GM18519 (cell line): ENCODE measurements at regions not wholly inside any gene's neighbourhood (a gene's known extent, or its start where the extent isn't known, plus 50 kb on each side); places are given as distances from the start of the nearest gene placed in this dataset.
"Not testable (repeated sequence)": the region's sequence is repeated elsewhere in the genome, so short reads cannot be mapped to it uniquely, and the experiment has no call there.

Experiments
- ATAC-seq: cut with Tn5 transposase; IDR thresholded peaks from one replicate; pipeline ENCODE4 v1.9.1; 2021; ENCODE audit warnings: mild to moderate bottlenecking, moderate library complexity; ENCODE audit not compliant: unreplicated experiment, low FRiP score

DNA sequence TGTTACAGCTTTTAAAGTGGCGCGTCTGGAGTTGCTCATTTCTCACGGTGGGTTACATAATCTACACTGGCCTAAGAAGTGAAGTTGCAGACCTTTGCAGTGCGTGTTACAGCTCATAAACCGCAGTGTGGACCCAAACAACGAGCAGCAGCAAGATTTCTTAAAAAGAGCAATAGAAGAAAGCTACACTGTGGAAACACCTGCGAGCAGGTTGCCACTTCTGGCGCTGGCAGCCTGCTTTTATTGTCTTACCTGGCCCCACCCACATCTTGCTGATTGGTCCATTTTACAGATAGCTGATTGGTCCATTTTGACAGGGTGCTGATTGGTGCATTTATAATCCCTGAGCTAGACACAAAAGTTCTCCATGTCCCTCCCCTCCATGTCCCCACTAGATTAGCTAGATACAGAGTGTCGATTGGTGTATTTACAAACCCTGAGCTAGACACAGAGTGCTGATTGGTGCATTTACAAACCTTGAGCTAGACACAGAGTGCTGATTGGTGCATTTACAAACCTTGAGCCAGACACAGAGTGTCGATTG, 462.9 kb upstream of the JARID2 start:
- ATAC-seq, result not testable (repeated sequence)

DNA sequence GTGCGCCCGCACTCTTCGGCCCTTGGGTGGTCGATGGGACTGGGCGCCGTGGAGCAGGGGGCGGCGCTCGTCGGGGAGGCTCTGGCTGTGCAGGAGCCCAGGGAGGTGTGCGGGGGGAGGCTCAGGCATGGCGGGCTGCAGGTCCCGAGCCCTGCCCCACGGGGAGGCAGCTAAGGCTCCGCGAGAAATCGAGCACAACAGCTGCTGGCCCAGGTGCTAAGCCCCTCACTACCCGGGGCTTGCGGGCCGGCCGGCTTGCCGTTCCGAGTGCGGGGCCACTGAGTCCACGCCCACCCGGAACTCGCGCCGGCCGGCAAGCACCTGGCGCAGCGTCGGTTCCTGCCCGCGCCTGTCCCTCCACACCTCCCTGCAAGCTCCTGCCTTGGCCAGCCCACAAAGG, 462.3 kb upstream of the JARID2 start:
- no peak for ATAC-seq

DNA sequence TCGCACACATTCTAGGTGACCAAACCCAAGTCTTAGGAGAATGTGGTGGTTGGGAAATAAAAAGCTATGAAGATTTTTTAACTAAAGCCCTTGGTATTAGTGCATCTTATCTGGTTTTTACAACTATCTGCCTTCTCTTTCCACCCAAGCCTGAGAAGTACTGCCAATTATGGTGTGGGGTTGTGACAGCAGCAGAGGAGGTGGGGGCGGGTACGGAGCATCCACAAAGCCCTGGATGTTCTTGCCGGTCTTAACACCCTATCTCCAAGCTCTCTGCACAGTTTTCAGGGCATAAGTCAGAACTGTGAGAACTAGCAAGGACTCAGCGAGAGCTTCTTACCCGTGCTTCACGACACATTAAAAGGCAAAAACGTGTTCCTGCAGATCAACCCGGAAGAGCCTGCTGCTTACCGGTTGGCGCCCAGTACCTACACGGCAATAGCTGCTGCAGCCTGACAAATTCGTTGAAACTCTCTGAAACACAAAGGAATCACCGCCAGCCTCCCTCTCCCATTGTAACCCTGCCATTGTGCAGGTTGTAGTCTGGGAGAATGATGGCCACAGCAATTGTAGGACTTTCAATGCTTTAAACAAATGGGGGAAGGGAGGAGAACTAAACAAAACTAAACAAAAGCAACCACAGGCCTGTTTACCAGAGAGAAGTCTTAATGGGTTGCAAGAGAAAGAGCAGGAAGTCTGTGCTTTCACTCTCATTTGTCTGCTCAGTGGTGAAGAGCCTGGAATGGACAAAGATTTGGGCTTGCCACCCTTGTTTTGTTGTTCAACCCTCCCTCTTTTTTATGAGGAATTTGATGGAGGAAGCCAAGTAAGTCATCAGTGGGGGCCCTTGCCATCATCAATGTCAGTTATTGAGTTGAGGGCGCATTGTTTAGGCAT, 461.0 kb upstream of the JARID2 start:
- ATAC-seq, result no peak

DNA sequence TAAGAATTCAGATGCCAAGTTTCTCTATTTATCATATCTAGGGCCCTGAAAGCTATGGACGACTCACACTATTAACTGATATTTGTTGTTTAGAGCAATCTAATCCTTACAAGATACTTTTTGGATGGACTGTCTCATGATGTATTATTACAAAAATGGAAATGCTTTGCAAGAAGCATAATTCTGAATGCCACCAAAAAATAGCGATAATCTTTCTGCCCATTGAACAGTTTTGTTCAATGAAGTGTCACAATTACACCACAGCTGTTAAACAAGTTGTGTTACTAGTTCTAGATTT, 460.4 kb upstream of the JARID2 start:
- no peak for ATAC-seq

DNA sequence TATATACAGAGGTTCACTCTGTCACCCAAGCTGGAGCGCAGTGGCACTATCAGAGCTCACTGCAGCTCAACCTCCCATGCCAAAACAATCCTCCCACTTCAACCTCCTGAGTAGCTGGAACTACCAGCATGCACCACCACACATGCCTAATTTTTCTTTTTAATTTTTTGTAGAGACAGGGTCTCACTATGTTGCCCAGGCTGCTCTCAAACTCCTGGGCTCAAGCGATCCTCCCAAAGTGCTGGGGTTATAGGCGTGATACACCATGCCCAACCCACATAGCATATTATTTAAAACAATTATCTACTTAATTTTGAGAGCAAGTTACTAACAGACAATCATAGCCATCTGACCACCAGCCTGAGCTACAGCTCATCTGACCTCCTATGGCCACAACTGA, 459.9 kb upstream of the JARID2 start:
- no peak for ATAC-seq

DNA sequence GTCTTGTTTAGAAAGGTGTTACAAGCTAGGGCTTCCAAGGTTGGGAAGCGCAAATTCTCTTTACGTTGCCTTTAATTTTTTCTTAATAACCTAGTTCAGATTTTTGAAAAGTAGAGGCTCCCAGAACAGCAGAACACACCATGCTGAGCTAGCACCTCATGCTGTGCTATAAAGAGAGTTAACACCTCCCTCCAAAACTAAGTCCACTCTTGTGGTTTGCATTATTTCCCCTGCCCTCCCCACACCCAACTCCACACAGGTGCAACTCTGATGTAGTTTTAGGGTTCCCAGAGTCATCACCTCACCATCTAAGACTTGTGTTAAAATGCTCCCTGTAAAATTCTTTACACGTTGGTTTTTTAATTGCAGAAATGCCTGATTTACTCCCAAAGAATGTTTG, 459.4 kb upstream of the JARID2 start:
- no peak for ATAC-seq

DNA sequence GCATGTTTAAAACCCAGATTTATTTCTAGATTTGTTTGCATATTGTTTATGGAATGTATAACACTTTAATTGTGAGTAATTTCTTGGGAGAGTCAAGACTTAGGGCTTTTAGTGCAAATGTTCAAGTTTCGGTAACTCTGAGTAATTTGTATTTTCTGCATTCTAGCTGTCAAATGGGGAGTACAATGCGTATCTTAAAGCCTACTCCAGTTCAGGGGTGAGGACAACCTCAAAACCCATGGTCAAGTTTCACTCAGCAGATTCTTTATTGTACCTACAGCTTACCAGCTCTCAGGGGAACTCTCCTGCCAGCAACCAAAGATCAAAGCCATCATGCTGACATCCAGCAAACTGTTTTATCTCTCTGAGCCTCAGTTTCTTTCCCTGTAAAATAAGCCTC, 458.6 kb upstream of the JARID2 start:
- ATAC-seq, result no peak

DNA sequence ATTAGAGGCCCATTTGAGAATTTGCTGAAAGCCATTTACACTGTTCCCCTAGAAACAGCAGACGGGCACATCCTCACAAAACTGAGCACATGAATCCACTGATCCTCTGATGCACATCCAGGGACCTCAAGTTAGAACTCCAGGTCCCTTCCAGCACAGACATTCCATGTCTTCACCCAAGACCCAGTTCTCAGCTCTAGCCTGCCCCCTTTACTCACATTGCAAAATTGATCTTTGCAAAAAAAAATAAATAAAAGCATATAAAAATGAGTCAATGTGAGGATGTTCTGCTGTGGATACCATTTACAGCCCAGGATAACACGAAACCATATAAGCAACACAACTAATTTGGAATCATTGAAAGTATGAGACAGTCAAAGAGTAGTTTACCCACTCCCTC, 458.2 kb upstream of the JARID2 start:
- no peak for ATAC-seq

DNA sequence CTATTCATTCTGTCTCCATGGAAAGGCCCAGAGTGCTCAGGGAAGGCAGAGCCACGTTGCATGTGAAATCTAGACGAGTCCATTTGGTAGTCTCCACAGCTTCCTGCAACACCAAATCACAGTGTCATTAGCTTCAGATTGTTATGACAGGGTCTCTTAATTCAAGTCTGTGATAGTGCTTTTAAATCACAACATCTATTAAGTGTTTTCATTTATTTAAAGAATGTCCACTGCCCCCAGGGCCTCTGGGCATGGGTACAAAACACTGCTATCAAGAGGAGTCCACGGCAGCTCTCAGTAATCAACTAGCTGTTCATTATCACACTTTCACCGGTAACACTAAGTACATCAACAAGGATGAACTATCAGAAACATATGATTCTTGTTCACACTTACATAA, 455.9 kb upstream of the JARID2 start:
- ATAC-seq, result no peak

DNA sequence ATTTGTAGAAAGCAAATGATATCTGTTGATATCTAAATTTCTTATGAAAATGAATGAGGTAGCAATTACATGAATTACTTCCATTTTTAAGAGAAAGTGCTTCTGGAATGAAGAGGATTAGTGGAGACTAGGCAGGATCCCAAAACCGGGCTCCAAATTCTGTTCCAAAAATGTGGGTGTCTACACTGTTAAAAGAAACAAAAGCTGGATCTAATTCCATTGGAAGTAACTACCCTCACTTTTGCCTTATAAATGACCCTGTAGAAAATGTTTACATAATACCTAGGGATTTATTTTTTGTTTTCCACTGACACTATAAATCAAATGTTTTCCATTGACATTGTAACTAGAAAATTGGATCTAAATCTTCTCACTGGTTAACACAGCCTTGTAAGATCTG, 454.9 kb upstream of the JARID2 start:
- no peak for ATAC-seq

DNA sequence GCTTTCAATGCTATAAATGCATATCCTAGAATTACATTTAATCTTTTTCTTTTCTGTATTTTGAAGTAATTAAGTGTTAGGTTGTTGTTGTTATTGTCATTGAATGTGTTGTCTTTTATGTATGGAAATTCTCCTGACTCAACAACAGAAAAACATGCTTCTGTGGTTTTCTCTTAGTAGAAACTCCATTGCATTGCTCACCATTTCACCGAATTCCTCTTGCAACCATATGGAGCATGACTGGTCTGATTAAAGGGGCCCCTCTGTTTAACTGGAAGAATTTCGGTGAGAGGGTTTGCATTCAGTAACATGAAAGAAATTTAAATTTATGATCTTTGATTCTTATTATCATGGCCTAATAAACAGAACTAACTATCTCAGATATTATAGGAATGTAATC, 454.3 kb upstream of the JARID2 start:
- ATAC-seq, result no peak

DNA sequence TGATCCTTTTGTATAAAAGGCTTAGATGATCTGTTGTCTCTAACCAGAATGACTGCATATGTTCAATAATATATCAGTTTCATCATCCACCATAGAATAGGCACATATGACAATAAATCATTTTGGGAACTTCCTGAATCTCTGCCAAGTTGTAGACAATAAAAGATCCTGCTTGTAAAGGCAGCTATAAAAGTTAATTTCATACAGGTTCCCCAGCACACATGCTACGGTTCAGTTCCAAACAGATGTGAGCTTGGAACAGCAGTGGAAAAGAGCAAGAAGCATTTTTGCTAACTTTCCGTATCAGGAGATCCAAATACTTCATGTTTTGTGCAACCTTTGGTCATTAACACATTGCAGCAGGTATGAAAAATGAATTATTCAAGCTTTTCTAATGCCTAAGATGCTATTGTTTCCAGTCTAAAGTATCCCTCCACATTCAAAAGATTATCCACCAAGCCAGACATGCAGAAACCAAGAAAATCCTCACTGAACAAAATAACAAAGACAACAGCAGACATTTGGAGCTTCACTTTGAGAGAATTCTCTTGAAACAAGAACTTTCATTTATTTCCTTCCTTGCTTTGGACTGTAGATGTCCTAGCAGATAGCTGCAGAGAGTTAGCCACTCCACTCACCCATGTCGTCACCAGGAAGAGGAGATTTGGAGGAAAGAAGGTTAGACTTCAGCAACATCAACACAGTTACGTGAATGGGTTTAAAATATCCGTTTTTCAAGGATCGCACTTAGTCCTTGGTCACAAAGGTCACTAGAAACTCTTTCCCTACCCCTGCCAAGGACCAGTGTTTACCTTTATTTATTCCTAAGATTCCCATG, 453.5 kb upstream of the JARID2 start:
- ATAC-seq, result no peak

DNA sequence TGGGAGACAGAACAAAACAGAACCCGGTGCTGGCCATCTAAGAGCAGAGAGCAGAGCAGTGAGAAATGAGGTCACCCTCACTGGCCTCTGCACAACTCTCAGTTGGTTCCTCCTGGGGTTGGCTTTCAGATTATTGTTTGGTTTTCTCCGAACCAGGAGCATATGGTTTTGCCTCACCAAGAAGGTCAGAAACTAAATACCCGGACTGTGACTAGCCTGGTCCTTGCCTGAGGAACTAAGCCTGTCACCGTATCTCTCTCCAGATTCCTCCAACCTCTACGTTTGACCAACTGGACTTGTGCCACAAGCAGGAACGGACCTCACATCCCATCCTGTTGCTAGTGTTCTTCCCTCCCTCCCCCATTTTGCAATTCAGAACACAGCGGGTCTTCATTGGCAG, 450.4 kb upstream of the JARID2 start:
- ATAC-seq, result no peak

DNA sequence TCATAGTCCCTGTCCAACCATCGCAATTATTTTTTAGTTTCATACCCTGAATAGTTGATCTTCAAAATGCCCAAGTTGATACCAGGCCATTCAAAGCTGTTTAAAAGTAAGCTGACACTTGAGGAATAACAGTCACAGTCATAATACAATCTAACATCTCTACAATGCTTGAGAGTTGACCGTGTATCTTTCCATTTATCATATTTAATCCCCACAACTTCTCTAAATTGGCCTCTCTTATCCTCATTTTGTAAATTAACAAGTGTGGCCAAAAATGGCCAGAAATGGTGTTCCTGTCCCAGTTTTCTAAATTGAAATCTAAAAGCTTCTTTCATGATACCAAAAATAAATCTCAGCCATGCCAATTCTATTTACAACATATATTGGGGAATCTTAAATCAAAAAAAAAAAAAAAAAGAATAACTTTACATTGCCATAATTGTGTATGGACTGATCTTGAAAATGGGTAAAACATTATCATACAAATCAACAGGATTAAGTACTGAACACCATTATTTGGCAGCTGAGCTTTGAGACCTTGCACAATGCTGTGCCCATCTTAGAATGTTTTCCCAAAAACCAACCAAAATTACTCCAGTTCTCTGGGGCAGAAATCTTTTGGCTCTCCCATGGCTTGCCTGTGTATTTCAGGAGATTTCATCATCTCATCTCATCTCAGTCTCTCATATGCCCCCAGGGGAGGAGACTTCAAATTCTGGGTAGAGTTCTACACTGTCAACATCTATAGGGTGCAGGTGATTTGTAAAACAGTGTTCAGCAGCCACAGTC, 448.7 kb upstream of the JARID2 start:
- ATAC-seq, result no peak

DNA sequence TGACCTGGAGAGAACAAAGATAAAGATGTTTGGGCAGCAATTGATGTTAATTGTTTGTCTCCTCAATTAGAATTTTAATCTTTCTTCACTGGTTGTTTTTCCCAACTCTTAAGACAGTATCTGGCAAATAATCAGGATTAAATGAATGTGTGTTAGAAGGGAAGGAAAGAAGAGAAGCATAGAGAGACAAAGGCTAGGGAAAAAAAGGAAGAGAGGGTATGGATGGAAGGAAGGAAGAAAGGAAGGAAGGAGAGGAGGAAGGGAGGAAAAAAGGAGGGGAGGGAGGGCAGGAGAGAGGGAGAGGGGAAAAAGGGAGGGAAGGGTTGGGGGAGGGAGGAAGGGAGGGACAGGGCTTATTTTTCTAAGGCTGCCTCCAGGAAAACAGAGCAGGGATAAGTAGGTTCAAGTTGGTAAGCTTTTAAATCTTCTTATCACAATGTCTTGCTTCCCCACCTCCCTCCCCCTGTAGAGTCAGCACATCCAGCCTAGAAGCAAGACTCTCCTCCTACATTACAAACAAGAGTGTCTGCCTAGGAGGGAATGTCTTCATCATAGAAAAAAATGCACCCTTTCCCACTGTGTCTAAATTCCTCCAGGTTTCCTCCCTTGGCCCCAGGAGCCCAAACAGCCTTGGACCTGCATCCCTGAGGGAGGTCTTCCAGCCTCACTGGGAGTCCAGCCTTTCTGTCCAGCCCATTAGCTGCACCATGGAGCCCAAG, 447.8 kb upstream of the JARID2 start:
- no peak for ATAC-seq

DNA sequence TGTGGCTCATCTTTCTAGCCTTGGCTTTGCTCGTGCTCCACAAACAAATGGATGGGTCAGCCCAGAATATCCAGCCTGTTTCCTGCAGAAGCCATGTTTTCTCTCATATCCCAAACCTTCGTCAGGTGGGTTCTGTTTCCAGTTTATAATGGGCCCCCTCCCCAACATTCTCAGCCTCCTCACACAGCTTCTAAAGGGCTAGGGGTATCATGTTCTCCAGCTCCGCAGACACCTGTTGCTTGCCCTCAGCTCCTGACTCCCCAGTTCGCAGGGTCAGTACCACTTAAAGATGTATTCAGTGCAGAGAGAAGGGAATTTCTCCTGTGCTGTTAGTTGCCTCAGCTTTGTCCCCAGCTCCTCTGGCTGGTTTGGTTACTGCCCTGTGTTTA, 447.3 kb upstream of the JARID2 start:
- no peak for ATAC-seq

DNA sequence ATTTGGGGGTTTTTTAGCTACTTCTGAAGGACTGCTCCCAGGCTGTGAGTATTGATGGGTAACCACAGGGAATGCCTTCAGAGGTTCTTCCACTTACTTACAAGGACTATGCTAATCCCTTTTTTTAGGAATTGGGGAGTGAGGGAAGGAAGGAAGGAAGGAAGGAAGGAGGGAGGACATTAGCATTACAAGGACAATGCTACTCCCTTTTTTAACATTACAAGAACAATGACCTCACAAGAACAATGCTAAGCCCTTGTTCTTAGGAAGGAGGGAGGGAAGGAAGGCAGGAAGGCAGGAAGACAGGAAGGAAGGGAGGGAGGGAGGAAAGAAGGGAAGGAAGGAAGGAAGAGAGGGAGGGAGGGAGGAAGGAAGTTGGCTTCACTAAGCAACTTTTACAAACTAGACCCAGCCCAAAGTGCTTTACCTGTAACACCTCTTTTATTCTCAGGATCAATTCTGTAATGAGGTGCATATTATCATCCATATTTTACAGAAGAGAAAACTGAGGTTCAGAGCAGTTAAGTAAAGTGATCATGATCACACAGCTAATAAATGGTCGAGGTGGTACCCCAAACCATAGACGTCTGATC, 446.8 kb upstream of the JARID2 start:
- no peak for ATAC-seq

DNA sequence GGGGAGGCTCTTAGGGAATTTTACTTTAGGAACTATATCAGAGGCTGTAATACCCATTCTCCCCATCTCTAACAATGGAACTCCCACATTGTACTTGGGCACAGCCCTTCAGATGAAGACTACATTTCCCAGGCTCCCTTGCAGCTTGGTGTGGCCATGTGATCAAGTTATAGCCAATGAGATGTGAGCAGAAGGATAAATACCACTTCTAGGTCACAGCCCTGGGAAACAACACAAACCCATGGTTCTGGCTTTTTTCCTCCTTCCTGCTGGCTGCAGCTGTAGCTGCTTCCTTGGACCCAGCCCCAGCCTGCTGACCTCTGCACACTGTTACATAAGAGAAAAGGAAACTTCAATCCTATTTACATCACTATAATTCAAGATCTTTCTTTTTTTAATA, 445.9 kb upstream of the JARID2 start:
- no peak for ATAC-seq

DNA sequence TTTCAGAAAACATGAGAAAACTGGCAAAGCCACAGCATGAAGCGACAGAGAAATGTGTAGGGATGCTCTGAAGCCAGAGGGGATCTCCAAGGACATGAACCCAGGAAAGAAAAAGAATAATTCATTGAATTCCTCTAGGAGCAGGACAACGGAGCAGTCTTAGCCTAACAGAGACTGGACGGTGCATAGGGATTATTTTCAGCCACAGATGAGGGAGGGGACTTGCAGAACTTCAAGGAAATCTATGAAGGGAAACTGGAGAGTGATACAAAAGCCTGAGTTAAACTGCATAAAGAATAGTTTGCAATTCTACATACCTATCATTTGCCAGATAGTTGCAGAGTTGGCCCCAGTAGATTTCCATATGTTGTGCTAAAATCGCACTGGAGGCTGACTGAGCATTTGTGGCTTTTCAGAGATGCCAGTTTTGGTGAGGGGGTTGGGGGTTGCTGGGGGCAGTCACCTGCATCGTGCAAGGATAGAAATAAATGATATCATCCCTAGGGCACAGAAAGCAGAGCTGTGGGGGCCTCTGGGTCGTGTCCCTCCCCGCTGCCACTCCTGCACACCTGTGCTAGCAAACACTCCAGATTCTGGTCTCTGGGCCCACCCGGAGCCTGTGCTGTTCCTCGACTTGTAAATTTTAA, 443.2 kb upstream of the JARID2 start:
- ATAC-seq, result no peak
